IPS-18c (cell line): ENCODE measurements at regions not wholly inside any gene's neighbourhood (a gene's known extent, or its start where the extent isn't known, plus 50 kb on each side); places are given as distances from the start of the nearest gene placed in this dataset.
"Not testable (repeated sequence)": the region's sequence is repeated elsewhere in the genome, so short reads cannot be mapped to it uniquely, and the experiment has no call there.

Source experiments
- H3K4me3 ChIP-seq: 2 replicates; pipeline ENCODE4 v1.7.0; 2013; ENCODE audit warnings: low read depth, mild to moderate bottlenecking, low read length, moderate library complexity; ENCODE audit not compliant: insufficient read depth
- H3K9me3 ChIP-seq: one replicate; pipeline ENCODE4 v1.6.1; 2013; ENCODE audit warnings: mild to moderate bottlenecking, low read length, moderate library complexity; ENCODE audit not compliant: control insufficient read depth, insufficient read depth

DNA sequence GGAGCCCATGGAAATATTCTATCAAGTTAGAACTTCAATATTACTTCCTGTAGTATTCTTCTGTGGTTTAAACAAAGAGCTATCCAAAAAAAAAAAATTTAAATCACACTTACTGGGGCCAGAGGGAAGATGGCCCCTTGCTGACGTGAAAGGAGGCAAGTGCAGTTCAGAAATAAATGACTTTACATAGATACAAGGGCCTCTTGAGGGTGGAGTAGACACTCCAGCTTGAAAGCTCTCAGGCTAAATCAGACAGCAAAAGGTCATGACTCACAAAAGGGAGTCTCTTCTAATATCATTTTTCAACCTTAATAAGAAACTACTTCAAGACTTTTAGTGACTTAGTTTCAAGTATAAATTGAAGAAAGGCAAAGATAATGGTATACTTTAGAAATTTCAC is 1160.3 kb downstream of the FAM181B start:
- Histone ChIP-seq H3K9me3 (no peaks in the 10 kb centered on the region), H3K4me3 (no peak overlapping the region)

GRCh38 chr11:81570669-81571068 is 1163.0 kb downstream of the FAM181B start:
- no peak overlapping the region for H3K4me3 ChIP-seq
- no peaks in the 10 kb centered on the region for H3K9me3 ChIP-seq

GRCh38 chr11:81569999-81570398 is 1163.7 kb downstream of the FAM181B start:
- no peaks in the 10 kb centered on the region for H3K9me3 ChIP-seq
- H3K4me3 ChIP-seq: no peak overlapping the region

DNA sequence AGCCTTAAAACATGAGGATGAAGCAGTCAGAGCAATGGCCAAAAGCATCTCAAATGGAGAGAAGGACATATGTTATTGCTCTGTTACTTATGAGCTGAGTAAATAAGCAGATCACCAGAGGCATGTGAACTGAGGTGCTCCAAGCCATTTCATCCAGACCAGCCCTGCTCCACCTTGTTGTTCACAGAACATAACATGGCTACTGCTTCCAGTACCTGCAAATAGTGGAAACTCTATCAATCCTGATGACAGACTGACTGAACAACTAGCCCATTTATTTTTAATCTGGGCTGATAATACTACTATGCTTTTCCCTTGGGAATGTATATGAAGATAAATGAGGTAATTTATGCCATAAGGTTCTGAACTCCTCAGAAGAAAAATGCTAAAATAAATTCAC is 1164.7 kb downstream of the FAM181B start:
- H3K4me3 ChIP-seq: no peak overlapping the region
- H3K9me3 ChIP-seq: no peaks in the 10 kb centered on the region

GRCh38 chr11:81548123-81548522 is 1185.5 kb downstream of the FAM181B start:
- no peak overlapping the region for H3K4me3 ChIP-seq
- no peaks in the 10 kb centered on the region for H3K9me3 ChIP-seq

DNA sequence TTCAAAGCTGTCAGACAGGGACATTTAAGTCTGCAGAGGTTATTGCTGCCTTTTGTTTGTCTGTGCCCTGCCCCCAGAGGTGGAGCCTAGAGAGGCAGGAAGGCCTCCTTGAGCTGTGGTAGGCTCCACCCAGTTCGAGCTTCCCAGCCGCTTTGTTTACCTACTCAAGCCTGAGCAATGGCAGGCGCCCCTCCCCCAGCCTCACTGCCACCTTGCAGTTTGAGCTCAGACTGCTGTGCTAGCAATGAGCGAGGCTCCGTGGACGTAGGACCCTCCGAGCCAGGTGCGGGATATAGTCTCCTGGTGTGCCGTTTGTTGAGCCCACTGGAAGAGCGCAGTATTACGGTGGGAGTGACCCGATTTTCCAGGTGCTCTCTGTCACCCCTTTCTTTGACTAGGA is 1193.9 kb downstream of the FAM181B start:
- not testable (repeated sequence) for H3K9me3 ChIP-seq, H3K4me3 ChIP-seq

- H3K4me3 ChIP-seq: no peak overlapping the region
- no peaks in the 10 kb centered on the region for H3K9me3 ChIP-seq
These were observed 1218.1 kb downstream of the FAM181B start for GRCh38 chr11:81515566-81515965.

DNA sequence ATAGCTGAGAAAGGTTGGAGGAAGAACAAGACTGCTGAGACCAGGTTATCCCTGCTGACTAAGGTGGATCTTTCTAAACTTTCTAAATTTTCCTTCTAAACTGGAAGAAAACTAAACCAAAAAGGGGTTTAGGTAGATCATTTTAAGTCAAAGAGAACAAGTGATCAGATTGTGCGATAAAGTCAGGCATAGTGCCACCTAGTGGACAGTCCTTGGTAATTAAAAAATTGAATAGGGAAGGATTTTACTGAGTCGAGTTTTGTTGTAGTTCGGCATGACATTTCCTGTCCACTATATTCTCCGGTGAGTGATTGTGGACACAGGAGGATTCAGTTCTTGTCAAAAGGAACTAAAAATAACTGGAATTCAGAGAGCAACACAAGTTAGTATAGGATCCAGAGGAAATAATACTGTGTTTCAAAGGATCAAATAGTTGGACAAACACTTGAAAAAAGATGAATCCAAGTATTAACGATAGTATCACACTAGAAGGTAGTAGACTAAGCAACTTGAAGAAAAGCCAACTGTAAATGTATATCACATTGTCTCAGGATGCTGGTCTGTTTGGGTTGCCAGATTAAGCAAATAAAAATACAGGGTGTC is 1236.4 kb downstream of the FAM181B start:
- peaks cover 2% of the 10 kb centered on the region for H3K9me3 ChIP-seq

GRCh38 chr11:81496601-81497000 is 1237.1 kb downstream of the FAM181B start:
- Histone ChIP-seq H3K9me3 (no peaks in the 10 kb centered on the region), H3K4me3 (no peak overlapping the region)

More for the DNA sequence above, 1236.4 kb downstream of the FAM181B start:
- no peak overlapping the region for H3K4me3 ChIP-seq

- Histone ChIP-seq H3K4me3 (no peak overlapping the region), H3K9me3 (no peaks in the 10 kb centered on the region)
These were observed 1237.9 kb downstream of the FAM181B start for GRCh38 chr11:81495699-81496292.

DNA sequence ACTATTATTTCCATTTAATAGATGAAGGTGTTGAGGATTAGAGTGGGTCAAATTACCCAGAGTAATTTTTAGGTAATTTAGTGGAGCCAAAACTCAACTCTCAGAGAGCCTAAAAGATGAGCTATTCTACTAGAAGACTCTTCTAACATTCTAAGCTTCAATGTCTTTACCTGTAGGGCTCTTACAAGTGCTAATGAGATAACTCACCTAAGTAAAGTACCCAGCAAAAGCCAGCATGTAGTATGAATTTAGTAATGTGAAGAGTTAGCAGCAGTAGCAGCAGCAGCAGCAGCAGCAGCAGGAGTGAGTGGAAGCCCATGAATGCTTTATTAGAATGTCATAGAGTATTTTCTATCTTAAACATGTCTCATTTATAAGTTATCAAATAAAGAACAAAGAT is 1239.2 kb downstream of the FAM181B start:
- Histone ChIP-seq H3K9me3 (no peaks in the 10 kb centered on the region), H3K4me3 (no peak overlapping the region)

GRCh38 chr11:81492923-81493445 is 1240.7 kb downstream of the FAM181B start:
- Histone ChIP-seq H3K4me3 (no peak overlapping the region), H3K9me3 (no peaks in the 10 kb centered on the region)

GRCh38 chr11:81487109-81487508 is 1246.6 kb downstream of the FAM181B start:
- Histone ChIP-seq H3K4me3 (no peak overlapping the region), H3K9me3 (no peaks in the 10 kb centered on the region)

GRCh38 chr11:81484196-81484595 is 1249.5 kb downstream of the FAM181B start:
- H3K9me3 ChIP-seq: no peaks in the 10 kb centered on the region

DNA sequence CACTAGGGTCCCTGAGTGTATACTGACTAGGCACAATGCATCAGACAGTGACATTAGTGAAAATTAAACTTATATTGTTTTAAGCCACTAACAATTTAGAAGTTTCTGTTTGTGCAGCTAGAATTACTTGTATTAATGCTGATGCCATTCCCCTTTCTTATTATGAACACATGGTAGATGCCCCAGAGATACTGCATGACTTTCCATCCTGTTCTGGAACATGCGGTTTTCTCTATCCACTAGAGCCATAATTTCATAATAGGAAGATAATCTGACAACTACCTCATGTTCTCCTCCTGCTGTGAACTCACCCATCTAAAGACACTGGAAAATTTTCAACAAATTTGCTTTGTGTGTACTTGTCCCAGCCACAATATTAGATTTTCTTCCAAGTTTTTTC is 1256.4 kb downstream of the FAM181B start:
- no peak overlapping the region for H3K4me3 ChIP-seq

More at GRCh38 chr11:81484196-81484595, 1249.5 kb downstream of the FAM181B start:
- no peak overlapping the region for H3K4me3 ChIP-seq

GRCh38 chr11:81476345-81476744 is 1257.3 kb downstream of the FAM181B start:
- Histone ChIP-seq H3K9me3 (no peaks in the 10 kb centered on the region), H3K4me3 (no peak overlapping the region)

More for the DNA sequence above, 1256.4 kb downstream of the FAM181B start:
- no peaks in the 10 kb centered on the region for H3K9me3 ChIP-seq

GRCh38 chr11:81472646-81473045 is 1261.0 kb downstream of the FAM181B start:
- no peak overlapping the region for H3K4me3 ChIP-seq
- no peaks in the 10 kb centered on the region for H3K9me3 ChIP-seq

DNA sequence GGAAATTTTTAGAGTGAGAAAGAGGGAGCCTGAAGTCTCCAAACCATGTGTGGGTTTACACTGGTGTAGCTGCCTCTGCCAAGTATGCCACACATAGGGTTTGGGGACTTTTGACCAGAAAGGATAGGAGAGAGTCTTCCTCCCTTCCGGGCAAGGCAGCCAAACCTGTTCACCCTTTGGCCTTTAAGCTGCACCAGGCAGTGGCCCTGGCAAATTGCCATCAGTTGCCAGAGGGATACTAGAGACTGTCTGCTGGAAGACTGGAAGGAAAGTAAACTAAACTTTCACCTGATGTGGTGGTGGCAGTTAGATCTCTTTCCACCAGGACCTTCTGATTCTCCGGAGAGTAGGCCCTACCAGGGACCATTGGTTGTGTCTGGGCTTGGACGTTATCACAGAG is 1263.2 kb downstream of the FAM181B start:
- Histone ChIP-seq H3K4me3 (no peak overlapping the region), H3K9me3 (no peaks in the 10 kb centered on the region)
